WTC11 (cell line): ENCODE measurements at regions not wholly inside any gene's neighbourhood (a gene's known extent, or its start where the extent isn't known, plus 50 kb on each side); places are given as distances from the start of the nearest gene placed in this dataset.

Experiments used
- ATF1 ChIP-seq: sonication (generic); formaldehyde crosslinking; IDR thresholded peaks from 2 replicates; pipeline ENCODE4 v1.8.1; 2023; ENCODE audit warnings: mild to moderate bottlenecking, moderate library complexity, missing genetic modification reagents
- CBFB ChIP-seq: sonication (generic); formaldehyde crosslinking; IDR thresholded peaks from 2 replicates; pipeline ENCODE4 v1.8.1; 2022; ENCODE audit warnings: mild to moderate bottlenecking, low read depth, missing genetic modification reagents
- CREB1 ChIP-seq: sonication (generic); formaldehyde crosslinking; IDR thresholded peaks from 2 replicates; pipeline ENCODE4 v1.8.0; 2023; ENCODE audit warnings: mild to moderate bottlenecking, missing genetic modification reagents
- CTCF ChIP-seq: fragments of 200-600 bp; IDR thresholded peaks from 2 replicates; pipeline ENCODE4 v1.8.0; 2022; ENCODE audit warnings: antibody characterized with exemption
- ELF4 ChIP-seq: sonication (generic); formaldehyde crosslinking; IDR thresholded peaks from 2 replicates; pipeline ENCODE4 v1.8.1; 2022; ENCODE audit warnings: low read depth, mild to moderate bottlenecking, moderate library complexity, missing genetic modification reagents
- GABPB1 ChIP-seq: sonication (generic); formaldehyde crosslinking; IDR thresholded peaks from 2 replicates; pipeline ENCODE4 v1.8.1; 2023; ENCODE audit warnings: mild to moderate bottlenecking, missing genetic modification reagents
- GTF2I ChIP-seq: fragments of 250-450 bp; sonication (Bioruptor Pico); conservative IDR thresholded peaks from 2 replicates; pipeline ENCODE4 v1.4.0; 2021; ENCODE audit warnings: mild to moderate bottlenecking
- HMGA2 ChIP-seq: fragments of 250-450 bp; sonication (Bioruptor Pico); IDR thresholded peaks from 2 replicates; pipeline ENCODE4 v1.4.0; 2021; ENCODE audit warnings: mild to moderate bottlenecking, moderate library complexity
- ZNF121 ChIP-seq: sonication (generic); formaldehyde crosslinking; IDR thresholded peaks from 2 replicates; pipeline ENCODE4 v1.8.0; 2023; ENCODE audit warnings: missing genetic modification reagents
- TF ChIP-seq, protein P1 (sequence below): sonication (generic); formaldehyde crosslinking; IDR thresholded peaks from 2 replicates; pipeline ENCODE4 v1.8.0; 2023; ENCODE audit warnings: missing genetic modification reagents, mild to moderate bottlenecking, borderline replicate concordance
- TF ChIP-seq, protein P2 (sequence below): sonication (generic); formaldehyde crosslinking; IDR thresholded peaks from 2 replicates; pipeline ENCODE4 v1.8.0; 2022; ENCODE audit warnings: mild to moderate bottlenecking, missing genetic modification reagents
- TF ChIP-seq, protein P3 (sequence below): sonication (generic); formaldehyde crosslinking; IDR thresholded peaks from 2 replicates; pipeline ENCODE4 v1.8.1; 2022; ENCODE audit warnings: low read depth, mild to moderate bottlenecking, moderate library complexity, missing genetic modification reagents, borderline replicate concordance
- TF ChIP-seq, protein P4 (sequence below): sonication (generic); formaldehyde crosslinking; IDR thresholded peaks from 2 replicates; pipeline ENCODE4 v1.8.1; 2022; ENCODE audit warnings: mild to moderate bottlenecking, missing genetic modification reagents, moderate library complexity, borderline replicate concordance

GRCh38 chr1:2931724-2932401, 89.4 kb upstream of the ACTRT2 start:
- TF ChIP-seq GABPB1 (CRISPR knock-in tag) (no peak), ZNF121 (no peak), ELF4 (CRISPR knock-in tag) (no peak), HMGA2 (CRISPR knock-in tag) (no peak), CBFB (CRISPR knock-in tag) (no peak), ATF1 (CRISPR knock-in tag) (no peak), GTF2I (CRISPR knock-in tag) (no peak), CTCF (no peak), CREB1 (CRISPR knock-in tag) (no peak)
- TF ChIP-seq, protein P1, sequence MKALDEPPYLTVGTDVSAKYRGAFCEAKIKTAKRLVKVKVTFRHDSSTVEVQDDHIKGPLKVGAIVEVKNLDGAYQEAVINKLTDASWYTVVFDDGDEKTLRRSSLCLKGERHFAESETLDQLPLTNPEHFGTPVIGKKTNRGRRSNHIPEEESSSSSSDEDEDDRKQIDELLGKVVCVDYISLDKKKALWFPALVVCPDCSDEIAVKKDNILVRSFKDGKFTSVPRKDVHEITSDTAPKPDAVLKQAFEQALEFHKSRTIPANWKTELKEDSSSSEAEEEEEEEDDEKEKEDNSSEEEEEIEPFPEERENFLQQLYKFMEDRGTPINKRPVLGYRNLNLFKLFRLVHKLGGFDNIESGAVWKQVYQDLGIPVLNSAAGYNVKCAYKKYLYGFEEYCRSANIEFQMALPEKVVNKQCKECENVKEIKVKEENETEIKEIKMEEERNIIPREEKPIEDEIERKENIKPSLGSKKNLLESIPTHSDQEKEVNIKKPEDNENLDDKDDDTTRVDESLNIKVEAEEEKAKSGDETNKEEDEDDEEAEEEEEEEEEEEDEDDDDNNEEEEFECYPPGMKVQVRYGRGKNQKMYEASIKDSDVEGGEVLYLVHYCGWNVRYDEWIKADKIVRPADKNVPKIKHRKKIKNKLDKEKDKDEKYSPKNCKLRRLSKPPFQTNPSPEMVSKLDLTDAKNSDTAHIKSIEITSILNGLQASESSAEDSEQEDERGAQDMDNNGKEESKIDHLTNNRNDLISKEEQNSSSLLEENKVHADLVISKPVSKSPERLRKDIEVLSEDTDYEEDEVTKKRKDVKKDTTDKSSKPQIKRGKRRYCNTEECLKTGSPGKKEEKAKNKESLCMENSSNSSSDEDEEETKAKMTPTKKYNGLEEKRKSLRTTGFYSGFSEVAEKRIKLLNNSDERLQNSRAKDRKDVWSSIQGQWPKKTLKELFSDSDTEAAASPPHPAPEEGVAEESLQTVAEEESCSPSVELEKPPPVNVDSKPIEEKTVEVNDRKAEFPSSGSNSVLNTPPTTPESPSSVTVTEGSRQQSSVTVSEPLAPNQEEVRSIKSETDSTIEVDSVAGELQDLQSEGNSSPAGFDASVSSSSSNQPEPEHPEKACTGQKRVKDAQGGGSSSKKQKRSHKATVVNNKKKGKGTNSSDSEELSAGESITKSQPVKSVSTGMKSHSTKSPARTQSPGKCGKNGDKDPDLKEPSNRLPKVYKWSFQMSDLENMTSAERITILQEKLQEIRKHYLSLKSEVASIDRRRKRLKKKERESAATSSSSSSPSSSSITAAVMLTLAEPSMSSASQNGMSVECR (CRISPR knock-in tag): no peak
- TF ChIP-seq, protein P2, sequence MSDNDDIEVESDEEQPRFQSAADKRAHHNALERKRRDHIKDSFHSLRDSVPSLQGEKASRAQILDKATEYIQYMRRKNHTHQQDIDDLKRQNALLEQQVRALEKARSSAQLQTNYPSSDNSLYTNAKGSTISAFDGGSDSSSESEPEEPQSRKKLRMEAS: no peak
- TF ChIP-seq, protein P3, sequence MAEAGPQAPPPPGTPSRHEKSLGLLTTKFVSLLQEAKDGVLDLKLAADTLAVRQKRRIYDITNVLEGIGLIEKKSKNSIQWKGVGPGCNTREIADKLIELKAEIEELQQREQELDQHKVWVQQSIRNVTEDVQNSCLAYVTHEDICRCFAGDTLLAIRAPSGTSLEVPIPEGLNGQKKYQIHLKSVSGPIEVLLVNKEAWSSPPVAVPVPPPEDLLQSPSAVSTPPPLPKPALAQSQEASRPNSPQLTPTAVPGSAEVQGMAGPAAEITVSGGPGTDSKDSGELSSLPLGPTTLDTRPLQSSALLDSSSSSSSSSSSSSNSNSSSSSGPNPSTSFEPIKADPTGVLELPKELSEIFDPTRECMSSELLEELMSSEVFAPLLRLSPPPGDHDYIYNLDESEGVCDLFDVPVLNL (CRISPR knock-in tag): no peak
- TF ChIP-seq, protein P4, sequence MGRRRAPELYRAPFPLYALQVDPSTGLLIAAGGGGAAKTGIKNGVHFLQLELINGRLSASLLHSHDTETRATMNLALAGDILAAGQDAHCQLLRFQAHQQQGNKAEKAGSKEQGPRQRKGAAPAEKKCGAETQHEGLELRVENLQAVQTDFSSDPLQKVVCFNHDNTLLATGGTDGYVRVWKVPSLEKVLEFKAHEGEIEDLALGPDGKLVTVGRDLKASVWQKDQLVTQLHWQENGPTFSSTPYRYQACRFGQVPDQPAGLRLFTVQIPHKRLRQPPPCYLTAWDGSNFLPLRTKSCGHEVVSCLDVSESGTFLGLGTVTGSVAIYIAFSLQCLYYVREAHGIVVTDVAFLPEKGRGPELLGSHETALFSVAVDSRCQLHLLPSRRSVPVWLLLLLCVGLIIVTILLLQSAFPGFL (CRISPR knock-in tag): no peak
